Calu3 (cell line): ENCODE measurements at regions not wholly inside any gene's neighbourhood (a gene's known extent, or its start where the extent isn't known, plus 50 kb on each side); places are given as distances from the start of the nearest gene placed in this dataset.

Experiments used
- BruUV-seq: library from RNA; stranded (reverse); fragments of 400-500 nt; replicated peaks from 2 replicates; lab custom pipeline; 2021; lab: Mats Ljungman, UMichigan
- CTCF ChIA-PET: fragments of 300-600 bp; sonication (Branson Sonifier 250); formaldehyde crosslinking; loops from one replicate; lab custom pipeline; 2022; ENCODE audit warnings: antibody characterized with exemption; lab: Charles Lee
- DNase-seq: peaks from one replicate; pipeline ENCODE4 v3.0.0; 2022
- H3K27ac Mint-ChIP-seq: one replicate; pipeline ENCODE4 v1.8.0; 2022; ENCODE audit warnings: mixed read lengths; ENCODE audit not compliant: unreplicated experiment
- H3K27me3 Mint-ChIP-seq: one replicate; pipeline ENCODE4 v1.8.0; 2022; ENCODE audit warnings: mixed read lengths; ENCODE audit not compliant: unreplicated experiment
- H3K36me3 Mint-ChIP-seq: one replicate; pipeline ENCODE4 v1.8.0; 2022; ENCODE audit warnings: mild to moderate bottlenecking, moderate library complexity, mixed read lengths; ENCODE audit not compliant: insufficient read depth, unreplicated experiment
- H3K4me1 Mint-ChIP-seq: one replicate; pipeline ENCODE4 v1.8.0; 2022; ENCODE audit warnings: mild to moderate bottlenecking, low read depth, mixed read lengths; ENCODE audit not compliant: unreplicated experiment
- H3K4me3 Mint-ChIP-seq: one replicate; pipeline ENCODE4 v1.8.0; 2022; ENCODE audit warnings: mild to moderate bottlenecking, low read depth, moderate library complexity, mixed read lengths; ENCODE audit not compliant: unreplicated experiment
- H3K9me3 Mint-ChIP-seq: one replicate; pipeline ENCODE4 v1.8.0; 2022; ENCODE audit warnings: low read depth, mixed read lengths; ENCODE audit not compliant: unreplicated experiment
- intact Hi-C: fragments of 100-400 bp; cut with micrococcal nuclease; formaldehyde crosslinking; loops from one replicate; pipeline ENCODE4 v1.10.0; 2022; ENCODE audit not compliant: unreplicated experiment
- TF ChIP-seq, protein P1 (sequence below): fragments of 200-600 bp; IDR thresholded peaks from one replicate; pipeline ENCODE4 v1.8.0; 2022; ENCODE audit warnings: antibody characterized with exemption; ENCODE audit not compliant: unreplicated experiment

- H3K27me3 Mint-ChIP-seq: no peaks in the 10 kb centered on the region
- peaks cover 33% of the 10 kb centered on the region for H3K4me1 Mint-ChIP-seq
- no peak overlapping the region for H3K27ac Mint-ChIP-seq
- H3K9me3 Mint-ChIP-seq: peaks cover 5% of the 10 kb centered on the region
- no peak for DNase-seq
- no peaks in the 10 kb centered on the region for H3K36me3 Mint-ChIP-seq
- intact Hi-C loops: no loop called here
- no TSS peak for BruUV-seq
- TF ChIP-seq, protein P1, sequence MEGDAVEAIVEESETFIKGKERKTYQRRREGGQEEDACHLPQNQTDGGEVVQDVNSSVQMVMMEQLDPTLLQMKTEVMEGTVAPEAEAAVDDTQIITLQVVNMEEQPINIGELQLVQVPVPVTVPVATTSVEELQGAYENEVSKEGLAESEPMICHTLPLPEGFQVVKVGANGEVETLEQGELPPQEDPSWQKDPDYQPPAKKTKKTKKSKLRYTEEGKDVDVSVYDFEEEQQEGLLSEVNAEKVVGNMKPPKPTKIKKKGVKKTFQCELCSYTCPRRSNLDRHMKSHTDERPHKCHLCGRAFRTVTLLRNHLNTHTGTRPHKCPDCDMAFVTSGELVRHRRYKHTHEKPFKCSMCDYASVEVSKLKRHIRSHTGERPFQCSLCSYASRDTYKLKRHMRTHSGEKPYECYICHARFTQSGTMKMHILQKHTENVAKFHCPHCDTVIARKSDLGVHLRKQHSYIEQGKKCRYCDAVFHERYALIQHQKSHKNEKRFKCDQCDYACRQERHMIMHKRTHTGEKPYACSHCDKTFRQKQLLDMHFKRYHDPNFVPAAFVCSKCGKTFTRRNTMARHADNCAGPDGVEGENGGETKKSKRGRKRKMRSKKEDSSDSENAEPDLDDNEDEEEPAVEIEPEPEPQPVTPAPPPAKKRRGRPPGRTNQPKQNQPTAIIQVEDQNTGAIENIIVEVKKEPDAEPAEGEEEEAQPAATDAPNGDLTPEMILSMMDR: no peak
- CTCF ChIA-PET: no interaction called here
- H3K4me3 Mint-ChIP-seq: no peak overlapping the region
Measured at GRCh38 chr3:106795553-106795952, 581.7 kb upstream of the CCDC54 start.

DNA sequence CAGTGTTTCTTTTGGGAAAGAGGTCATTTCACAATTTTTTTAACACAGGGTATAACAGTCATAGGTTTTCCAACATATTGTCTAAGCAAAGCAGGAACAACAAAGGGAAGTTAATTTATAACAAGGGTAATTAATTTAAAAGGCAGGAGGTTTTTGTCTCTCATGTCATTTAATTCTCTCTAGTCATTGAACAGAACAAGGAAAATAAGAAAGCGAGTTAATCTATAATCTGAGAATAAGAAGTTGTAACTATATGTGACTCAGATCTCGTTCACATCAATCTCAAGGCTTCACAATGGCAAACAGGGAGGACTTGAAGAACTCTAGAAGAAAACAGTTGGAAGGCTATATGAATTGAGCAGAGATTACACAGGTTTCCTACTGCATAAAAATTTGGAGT lies 579.8 kb upstream of the CCDC54 start:
- TF ChIP-seq, protein P1: no peak
- DNase-seq: no peak
- Mint-ChIP-seq H3K4me3 (peak overlapping the region; percentile 17), H3K4me1 (peaks cover 33% of the 10 kb centered on the region), H3K36me3 (no peaks in the 10 kb centered on the region), H3K27me3 (no peaks in the 10 kb centered on the region), H3K9me3 (peaks cover 2% of the 10 kb centered on the region), H3K27ac (peak overlapping the region; percentile 84)
- CTCF ChIA-PET: no interaction called here
- intact Hi-C loops: no loop called here
- BruUV-seq: no TSS peak

- H3K27me3 Mint-ChIP-seq: no peaks in the 10 kb centered on the region
- no peaks in the 10 kb centered on the region for H3K36me3 Mint-ChIP-seq
- no peaks in the 10 kb centered on the region for H3K4me1 Mint-ChIP-seq
- BruUV-seq: no TSS peak
- no peak overlapping the region for H3K27ac Mint-ChIP-seq
- CTCF ChIA-PET: no interaction called here
- no peaks in the 10 kb centered on the region for H3K9me3 Mint-ChIP-seq
- no peak for DNase-seq
- TF ChIP-seq, protein P1: no peak
- intact Hi-C loops: loop anchor here (10.0 kb wide), 1 partner anchor 81 kb away; no protein-coding TSS in a partner anchor
- no peak overlapping the region for H3K4me3 Mint-ChIP-seq
Measured at GRCh38 chr3:106805625-106806024, 571.6 kb upstream of the CCDC54 start.

- intact Hi-C loops: loop anchor here (10.0 kb wide), 1 partner anchor 82 kb away; no protein-coding TSS in a partner anchor
- Mint-ChIP-seq H3K27me3 (no peaks in the 10 kb centered on the region), H3K9me3 (no peaks in the 10 kb centered on the region), H3K36me3 (no peaks in the 10 kb centered on the region), H3K27ac (no peak overlapping the region), H3K4me1 (no peaks in the 10 kb centered on the region), H3K4me3 (no peak overlapping the region)
- CTCF ChIA-PET: no interaction called here
- no peak for DNase-seq
- TF ChIP-seq, protein P1: no peak
- no TSS peak for BruUV-seq
Measured at GRCh38 chr3:106806964-106807363, 570.3 kb upstream of the CCDC54 start.
